ENCODE measurements at regions not wholly inside any gene's neighbourhood (a gene's known extent, or its start where the extent isn't known, plus 50 kb on each side); places are given as distances from the start of the nearest gene placed in this dataset.

DNA sequence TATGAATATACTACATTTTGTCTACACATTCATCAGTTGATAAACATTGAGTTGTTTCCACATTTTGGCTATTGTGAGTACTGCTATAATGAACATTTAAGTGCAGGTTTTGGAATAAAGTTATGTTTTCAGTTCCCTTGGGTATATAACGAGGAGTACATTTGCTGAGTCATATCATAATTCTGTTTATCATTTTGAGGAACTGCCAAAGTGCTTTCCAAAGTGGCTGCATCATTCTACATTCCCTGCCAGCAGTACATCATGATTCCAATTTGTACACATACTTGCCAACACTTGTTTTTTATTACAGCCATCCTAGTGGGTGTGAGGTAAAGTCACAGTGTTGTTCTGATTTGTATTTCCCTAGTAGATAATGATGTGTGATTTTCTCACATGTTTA, 1458.6 kb upstream of the TENM4 start (continued):
- TF ChIP-seq, protein P1, sequence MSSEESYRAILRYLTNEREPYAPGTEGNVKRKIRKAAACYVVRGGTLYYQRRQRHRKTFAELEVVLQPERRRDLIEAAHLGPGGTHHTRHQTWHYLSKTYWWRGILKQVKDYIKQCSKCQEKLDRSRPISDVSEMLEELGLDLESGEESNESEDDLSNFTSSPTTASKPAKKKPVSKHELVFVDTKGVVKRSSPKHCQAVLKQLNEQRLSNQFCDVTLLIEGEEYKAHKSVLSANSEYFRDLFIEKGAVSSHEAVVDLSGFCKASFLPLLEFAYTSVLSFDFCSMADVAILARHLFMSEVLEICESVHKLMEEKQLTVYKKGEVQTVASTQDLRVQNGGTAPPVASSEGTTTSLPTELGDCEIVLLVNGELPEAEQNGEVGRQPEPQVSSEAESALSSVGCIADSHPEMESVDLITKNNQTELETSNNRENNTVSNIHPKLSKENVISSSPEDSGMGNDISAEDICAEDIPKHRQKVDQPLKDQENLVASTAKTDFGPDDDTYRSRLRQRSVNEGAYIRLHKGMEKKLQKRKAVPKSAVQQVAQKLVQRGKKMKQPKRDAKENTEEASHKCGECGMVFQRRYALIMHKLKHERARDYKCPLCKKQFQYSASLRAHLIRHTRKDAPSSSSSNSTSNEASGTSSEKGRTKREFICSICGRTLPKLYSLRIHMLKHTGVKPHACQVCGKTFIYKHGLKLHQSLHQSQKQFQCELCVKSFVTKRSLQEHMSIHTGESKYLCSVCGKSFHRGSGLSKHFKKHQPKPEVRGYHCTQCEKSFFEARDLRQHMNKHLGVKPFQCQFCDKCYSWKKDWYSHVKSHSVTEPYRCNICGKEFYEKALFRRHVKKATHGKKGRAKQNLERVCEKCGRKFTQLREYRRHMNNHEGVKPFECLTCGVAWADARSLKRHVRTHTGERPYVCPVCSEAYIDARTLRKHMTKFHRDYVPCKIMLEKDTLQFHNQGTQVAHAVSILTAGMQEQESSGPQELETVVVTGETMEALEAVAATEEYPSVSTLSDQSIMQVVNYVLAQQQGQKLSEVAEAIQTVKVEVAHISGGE (CRISPR knock-in tag; IDR thresholded peaks at IDR 0.05): no peak
- TF ChIP-seq, protein P2, sequence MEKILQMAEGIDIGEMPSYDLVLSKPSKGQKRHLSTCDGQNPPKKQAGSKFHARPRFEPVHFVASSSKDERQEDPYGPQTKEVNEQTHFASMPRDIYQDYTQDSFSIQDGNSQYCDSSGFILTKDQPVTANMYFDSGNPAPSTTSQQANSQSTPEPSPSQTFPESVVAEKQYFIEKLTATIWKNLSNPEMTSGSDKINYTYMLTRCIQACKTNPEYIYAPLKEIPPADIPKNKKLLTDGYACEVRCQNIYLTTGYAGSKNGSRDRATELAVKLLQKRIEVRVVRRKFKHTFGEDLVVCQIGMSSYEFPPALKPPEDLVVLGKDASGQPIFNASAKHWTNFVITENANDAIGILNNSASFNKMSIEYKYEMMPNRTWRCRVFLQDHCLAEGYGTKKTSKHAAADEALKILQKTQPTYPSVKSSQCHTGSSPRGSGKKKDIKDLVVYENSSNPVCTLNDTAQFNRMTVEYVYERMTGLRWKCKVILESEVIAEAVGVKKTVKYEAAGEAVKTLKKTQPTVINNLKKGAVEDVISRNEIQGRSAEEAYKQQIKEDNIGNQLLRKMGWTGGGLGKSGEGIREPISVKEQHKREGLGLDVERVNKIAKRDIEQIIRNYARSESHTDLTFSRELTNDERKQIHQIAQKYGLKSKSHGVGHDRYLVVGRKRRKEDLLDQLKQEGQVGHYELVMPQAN (conservative IDR thresholded peaks at IDR 0.05): no peak
- no peak for TF ChIP-seq FOXM1 (IDR thresholded peaks at IDR 0.05; ENCODE audit: low read depth, low read length)
- TF ChIP-seq RELA (IDR thresholded peaks at IDR 0.05; ENCODE audit: borderline replicate concordance, partially characterized antibody): no peak
- no peak for TF ChIP-seq KAT2A (conservative IDR thresholded peaks at IDR 0.05; ENCODE audit: control insufficient read depth, low read depth, low read length)
- TF ChIP-seq JUNB (IDR thresholded peaks at IDR 0.05): peak; percentile 66
- TF ChIP-seq, protein P3, sequence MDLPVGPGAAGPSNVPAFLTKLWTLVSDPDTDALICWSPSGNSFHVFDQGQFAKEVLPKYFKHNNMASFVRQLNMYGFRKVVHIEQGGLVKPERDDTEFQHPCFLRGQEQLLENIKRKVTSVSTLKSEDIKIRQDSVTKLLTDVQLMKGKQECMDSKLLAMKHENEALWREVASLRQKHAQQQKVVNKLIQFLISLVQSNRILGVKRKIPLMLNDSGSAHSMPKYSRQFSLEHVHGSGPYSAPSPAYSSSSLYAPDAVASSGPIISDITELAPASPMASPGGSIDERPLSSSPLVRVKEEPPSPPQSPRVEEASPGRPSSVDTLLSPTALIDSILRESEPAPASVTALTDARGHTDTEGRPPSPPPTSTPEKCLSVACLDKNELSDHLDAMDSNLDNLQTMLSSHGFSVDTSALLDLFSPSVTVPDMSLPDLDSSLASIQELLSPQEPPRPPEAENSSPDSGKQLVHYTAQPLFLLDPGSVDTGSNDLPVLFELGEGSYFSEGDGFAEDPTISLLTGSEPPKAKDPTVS (IDR thresholded peaks at IDR 0.05; ENCODE audit: low read depth, low read length): no peak
- TF ChIP-seq MTA3 (IDR thresholded peaks at IDR 0.05; ENCODE audit: borderline replicate concordance, low read length): no peak
- TF ChIP-seq ZNF274 (IDR thresholded peaks at IDR 0.05; ENCODE audit: insufficient read depth, insufficient read length): no peak
- peak; percentile 53 for TF ChIP-seq IKZF1 (conservative IDR thresholded peaks at IDR 0.05)
- TF ChIP-seq, protein P4, sequence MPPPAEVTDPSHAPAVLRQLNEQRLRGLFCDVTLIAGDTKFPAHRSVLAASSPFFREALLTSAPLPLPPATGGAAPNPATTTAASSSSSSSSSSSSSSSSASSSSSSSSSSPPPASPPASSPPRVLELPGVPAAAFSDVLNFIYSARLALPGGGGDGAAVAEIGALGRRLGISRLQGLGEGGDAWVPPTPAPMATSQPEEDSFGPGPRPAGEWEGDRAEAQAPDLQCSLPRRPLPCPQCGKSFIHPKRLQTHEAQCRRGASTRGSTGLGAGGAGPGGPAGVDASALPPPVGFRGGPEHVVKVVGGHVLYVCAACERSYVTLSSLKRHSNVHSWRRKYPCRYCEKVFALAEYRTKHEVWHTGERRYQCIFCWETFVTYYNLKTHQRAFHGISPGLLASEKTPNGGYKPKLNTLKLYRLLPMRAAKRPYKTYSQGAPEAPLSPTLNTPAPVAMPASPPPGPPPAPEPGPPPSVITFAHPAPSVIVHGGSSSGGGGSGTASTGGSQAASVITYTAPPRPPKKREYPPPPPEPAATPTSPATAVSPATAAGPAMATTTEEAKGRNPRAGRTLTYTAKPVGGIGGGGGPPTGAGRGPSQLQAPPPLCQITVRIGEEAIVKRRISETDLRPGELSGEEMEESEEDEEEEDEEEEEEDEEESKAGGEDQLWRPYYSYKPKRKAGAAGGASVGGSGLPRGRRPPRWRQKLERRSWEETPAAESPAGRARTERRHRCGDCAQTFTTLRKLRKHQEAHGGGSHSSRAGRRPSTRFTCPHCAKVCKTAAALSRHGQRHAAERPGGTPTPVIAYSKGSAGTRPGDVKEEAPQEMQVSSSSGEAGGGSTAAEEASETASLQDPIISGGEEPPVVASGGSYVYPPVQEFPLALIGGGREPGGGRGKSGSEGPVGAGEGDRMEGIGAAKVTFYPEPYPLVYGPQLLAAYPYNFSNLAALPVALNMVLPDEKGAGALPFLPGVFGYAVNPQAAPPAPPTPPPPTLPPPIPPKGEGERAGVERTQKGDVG (CRISPR knock-in tag; IDR thresholded peaks at IDR 0.05): no peak
- no peak for TF ChIP-seq POLR2AphosphoS5 (IDR thresholded peaks at IDR 0.05; ENCODE audit: low read length)
- no peak for TF ChIP-seq BHLHE40 (IDR thresholded peaks at IDR 0.05; ENCODE audit: borderline replicate concordance in 1 of 2, low read depth in 2 of 2, low read length in 1 of 2)
- no peak for TF ChIP-seq BRCA1 (IDR thresholded peaks at IDR 0.05; ENCODE audit: low read depth, low read length)
- TF ChIP-seq KDM1A (IDR thresholded peaks at IDR 0.05; ENCODE audit: borderline replicate concordance): no peak
- TF ChIP-seq CREB1 (IDR thresholded peaks at IDR 0.05; ENCODE audit: low read depth): no peak
- no peak for TF ChIP-seq PML (IDR thresholded peaks at IDR 0.05; ENCODE audit: low read length)
- TF ChIP-seq TBL1XR1 (IDR thresholded peaks at IDR 0.05; ENCODE audit: low read depth, low read length): no peak
- TF ChIP-seq CBFB (IDR thresholded peaks at IDR 0.05; ENCODE audit: low read depth): no peak
- TF ChIP-seq ZNF217 (IDR thresholded peaks at IDR 0.05): no peak
- TF ChIP-seq YY1 (IDR thresholded peaks at IDR 0.05; ENCODE audit: low read depth, low read length): no peak
- TF ChIP-seq FOS (IDR thresholded peaks at IDR 0.05; ENCODE audit: borderline replicate concordance, extremely low read depth, insufficient read length): no peak
- peak; percentile 15; the same call in 1 of the 2 replicates for TF ChIP-seq MTA2 (IDR thresholded peaks at IDR 0.05; ENCODE audit: low read depth)
- TF ChIP-seq YBX1 (IDR thresholded peaks at IDR 0.05): no peak
- TF ChIP-seq RUNX3 (IDR thresholded peaks at IDR 0.05; ENCODE audit: low read length): no peak
